ENCODE measurements at regions not wholly inside any gene's neighbourhood (a gene's known extent, or its start where the extent isn't known, plus 50 kb on each side); places are given as distances from the start of the nearest gene placed in this dataset.

GRCh38 chr4:124219389-124219788 is 493.1 kb downstream of the ANKRD50 start:
- TF ChIP-seq CTCF (IDR thresholded peaks at IDR 0.05) (no peak), EP300 (IDR thresholded peaks at IDR 0.05) (no peak), POLR2A (IDR thresholded peaks at IDR 0.05) (no peak)

All from suprapubic skin (tissue), 3 donors.